A549 (cell line): ENCODE measurements at regions not wholly inside any gene's neighbourhood (a gene's known extent, or its start where the extent isn't known, plus 50 kb on each side); places are given as distances from the start of the nearest gene placed in this dataset.
"Not testable (repeated sequence)": the region's sequence is repeated elsewhere in the genome, so short reads cannot be mapped to it uniquely, and the experiment has no call there.

Experiments used
- ATAC-seq, 2 experiments: fragments of 200-7000 bp in 1 of 2; fragments of >200 bp in 1 of 2; cut with Nextera tagmentation in 1 of 2; cut with Tn5 transposase in 1 of 2; 3 replicates each; pipeline versions ENCODE4 v1.8.0 to v1.9.1; 2018 to 2020; ENCODE audit warnings: mild to moderate bottlenecking in 1 of 2, moderate library complexity in 1 of 2
- CTCF ChIA-PET: fragments of 300-600 bp; sonication (Branson Sonifier 250); formaldehyde crosslinking; extraction: SDS; loops from one replicate; lab custom pipeline; 2021; ENCODE audit warnings: antibody characterized with exemption, inconsistent platforms; lab: Yijun Ruan, JAX
- POLR2A ChIA-PET: fragments of 350-600 bp; formaldehyde crosslinking; extraction: SDS; loops from one replicate; lab custom pipeline; 2021; ENCODE audit warnings: antibody characterized with exemption, inconsistent platforms; lab: Yijun Ruan, JAX
- DNase-seq, 2 experiments: peaks; one replicate each; pipeline versions ENCODE4 v3.0.0 to v3.0.0-alpha.2; 2011 to 2016; ENCODE audit warnings: low read depth in 1 of 2, low spot score in 1 of 2
- FAIRE-seq: peaks from 2 replicates; lab custom pipeline; 2011; peaks lifted over from hg19 to GRCh38; lab: Jason Lieb, UNC
- H3K27ac ChIP-seq, 2 experiments: fragments of >200 bp; sonication (Bioruptor Twin); formaldehyde crosslinking; 3 replicates each; pipeline ENCODE4 v1.5.1; 2016 to 2017
- H3K4me1 ChIP-seq: fragments of >200 bp; sonication (Bioruptor Twin); formaldehyde crosslinking; 3 replicates; pipeline ENCODE4 v1.6.1; 2016
- H3K4me2 ChIP-seq: fragments of >200 bp; sonication (Bioruptor Twin); formaldehyde crosslinking; 3 replicates; pipeline ENCODE4 v1.6.1; 2016
- H3K4me3 ChIP-seq: fragments of >200 bp; sonication (Bioruptor Twin); formaldehyde crosslinking; 3 replicates; pipeline ENCODE4 v1.5.1; 2016
- H3K9me3 ChIP-seq: fragments of >200 bp; sonication (Bioruptor Twin); formaldehyde crosslinking; 3 replicates; pipeline ENCODE4 v1.6.1; 2016
- ATOH8 ChIP-seq: fragments of 250-450 bp; sonication (Bioruptor Pico); IDR thresholded peaks from 2 replicates; pipeline ENCODE4 v1.5.0; 2020; ENCODE audit warnings: low read depth, mild to moderate bottlenecking, moderate library complexity
- BHLHE40 ChIP-seq: IDR thresholded peaks from 2 replicates; pipeline ENCODE4 v1.6.1; 2012; ENCODE audit warnings: low read depth, low read length, inconsistent platforms
- CBX8 ChIP-seq: fragments of 200-600 bp; sonication (generic); IDR thresholded peaks from 2 replicates; pipeline ENCODE4 v1.6.1; 2016
- CTCF ChIP-seq: fragments of >200 bp; sonication (Bioruptor Twin); formaldehyde crosslinking; IDR thresholded peaks from 3 replicates; pipeline ENCODE4 v1.5.1; 2016
- ELK1 ChIP-seq: fragments of 150-350 bp; IDR thresholded peaks from 2 replicates; pipeline ENCODE4 v1.6.1; 2014; ENCODE audit warnings: low read depth, mild to moderate bottlenecking, low read length
- GATA3 ChIP-seq: IDR thresholded peaks from 2 replicates; pipeline ENCODE4 v1.6.1; 2012; ENCODE audit warnings: borderline replicate concordance
- HEYL ChIP-seq: fragments of 250-450 bp; sonication (Bioruptor Pico); IDR thresholded peaks from 2 replicates; pipeline ENCODE4 v1.8.0; 2021; ENCODE audit warnings: mild to moderate bottlenecking, moderate library complexity
- HMGXB4 ChIP-seq: fragments of 250-450 bp; sonication (Bioruptor Pico); IDR thresholded peaks from 2 replicates; pipeline ENCODE4 v1.5.0; 2021; ENCODE audit warnings: mild to moderate bottlenecking, moderate library complexity, borderline replicate concordance
- HOXA7 ChIP-seq: fragments of 250-450 bp; sonication (Bioruptor Pico); IDR thresholded peaks from 2 replicates; pipeline ENCODE4 v1.5.0; 2020; ENCODE audit warnings: mild to moderate bottlenecking, moderate library complexity
- HOXB13 ChIP-seq: fragments of 250-450 bp; sonication (Bioruptor Pico); IDR thresholded peaks from 2 replicates; pipeline ENCODE4 v1.5.0; 2020; ENCODE audit warnings: low read depth, mild to moderate bottlenecking, moderate library complexity
- MAX ChIP-seq: IDR thresholded peaks from 2 replicates; pipeline ENCODE4 v1.6.1; 2012
- PBX3 ChIP-seq: IDR thresholded peaks from 2 replicates; pipeline ENCODE4 v1.6.1; 2012
- PHF8 ChIP-seq: fragments of 200-600 bp; sonication (generic); IDR thresholded peaks from 2 replicates; pipeline ENCODE4 v1.6.1; 2016; ENCODE audit warnings: low read depth, mild to moderate bottlenecking, antibody characterized with exemption, moderate library complexity, borderline replicate concordance
- POLR2AphosphoS2 ChIP-seq: conservative IDR thresholded peaks from 2 replicates; pipeline ENCODE4 v1.6.1; 2012; ENCODE audit warnings: low read length, improper control_type of control experiment, inconsistent platforms
- RARB ChIP-seq: fragments of 250-450 bp; sonication (Bioruptor Pico); IDR thresholded peaks from 2 replicates; pipeline ENCODE4 v1.8.0; 2021; ENCODE audit warnings: mild to moderate bottlenecking, moderate library complexity
- REST ChIP-seq: fragments of 200-600 bp; sonication (generic); IDR thresholded peaks from 2 replicates; pipeline ENCODE4 v1.6.1; 2016; ENCODE audit warnings: antibody characterized with exemption, mild to moderate bottlenecking, moderate library complexity
- SMC3 ChIP-seq: fragments of >200 bp; sonication (Bioruptor Twin); formaldehyde crosslinking; IDR thresholded peaks from 3 replicates; pipeline ENCODE4 v1.6.1; 2018; ENCODE audit warnings: inconsistent platforms
- SREBF2 ChIP-seq: fragments of 450-650 bp; IDR thresholded peaks from 2 replicates; pipeline ENCODE4 v1.6.1; 2014; ENCODE audit warnings: mild to moderate bottlenecking, moderate library complexity
- USF2 ChIP-seq: fragments of 450-650 bp; IDR thresholded peaks from 2 replicates; pipeline ENCODE4 v1.6.1; 2014; ENCODE audit warnings: antibody characterized with exemption
- ZSCAN20 ChIP-seq: fragments of 250-450 bp; sonication (Bioruptor Pico); IDR thresholded peaks from 2 replicates; pipeline ENCODE4 v1.8.0; 2022; ENCODE audit warnings: mild to moderate bottlenecking, moderate library complexity
- WGBS: methylation state at CpG from one replicate; pipeline ENCODE4 v1.1.6; 2017; ENCODE audit errors: missing lambda C conversion rate; 5-methylcytosine and 5-hydroxymethylcytosine counted together

GRCh38 chr7:10779465-10780399, 193.9 kb upstream of the PHF14 start (continued):
- no peak for TF ChIP-seq ELK1
- no peak for TF ChIP-seq ATOH8 (CRISPR knock-in tag)
- TF ChIP-seq CBX8, result no peak
- TF ChIP-seq USF2, result no peak
- TF ChIP-seq MAX, result no peak

- H3K4me2 ChIP-seq, result no peak overlapping the region
- ATAC-seq (no peak), FAIRE-seq (no peak), DNase-seq (no peak)
- H3K27ac ChIP-seq, result no peak overlapping the region
- no peaks in the 10 kb centered on the region for H3K4me1 ChIP-seq
- ChIA-PET POLR2A (no interaction called here), CTCF (no interaction called here)
- no peaks in the 10 kb centered on the region for H3K9me3 ChIP-seq
- TF ChIP-seq HOXA7 (no peak), CTCF (no peak), ZSCAN20 (no peak), REST (no peak), SREBF2 (no peak), PBX3 (no peak), HMGXB4 (no peak), SMC3 (no peak), USF2 (no peak), RARB (CRISPR knock-in tag) (no peak), HOXB13 (no peak), HEYL (no peak), GATA3 (no peak), BHLHE40 (no peak), PHF8 (no peak), POLR2AphosphoS2 (no peak)
- no peak overlapping the region for H3K4me3 ChIP-seq
- WGBS, result 63% methylated on average over 7 of the region's 7 CpGs
Measured at GRCh38 chr7:10780400-10780747, 193.3 kb upstream of the PHF14 start.

GRCh38 chr7:10786976-10787375, 186.7 kb upstream of the PHF14 start:
- H3K4me1 ChIP-seq, CTCF ChIA-PET, FAIRE-seq, ATAC-seq, H3K9me3 ChIP-seq, H3K4me2 ChIP-seq, H3K27ac ChIP-seq, POLR2A ChIA-PET, DNase-seq, H3K4me3 ChIP-seq: not testable (repeated sequence)
- 58% methylated on average over 9 of the region's 9 CpGs for WGBS
